Suprapubic skin (tissue), 4 donors: ENCODE measurements at regions not wholly inside any gene's neighbourhood (a gene's known extent, or its start where the extent isn't known, plus 50 kb on each side); places are given as distances from the start of the nearest gene placed in this dataset.

ENCODE experiments used
- DNase-seq, 2 donors: peaks; one replicate each; pipeline ENCODE4 v3.0.0-alpha.2; 2019; ENCODE audit warnings: low spot score in 2 of 2
- H3K27ac ChIP-seq: fragments of 200-600 bp; sonication (generic); one replicate; pipeline ENCODE4 v1.5.1; 2019
- H3K27me3 ChIP-seq: fragments of 200-600 bp; sonication (generic); one replicate; pipeline ENCODE4 v1.5.1; 2019
- H3K36me3 ChIP-seq: fragments of 200-600 bp; sonication (generic); one replicate; pipeline ENCODE4 v1.5.1; 2019
- H3K4me1 ChIP-seq: fragments of 200-600 bp; sonication (generic); one replicate; pipeline ENCODE4 v1.5.1; 2019
- H3K4me3 ChIP-seq: fragments of 200-600 bp; sonication (generic); one replicate; pipeline ENCODE4 v1.5.1; 2019; ENCODE audit warnings: mild to moderate bottlenecking
- H3K9me3 ChIP-seq: fragments of 200-600 bp; sonication (generic); one replicate; pipeline ENCODE4 v1.5.1; 2019
- CTCF ChIP-seq, 2 donors: fragments of 200-600 bp in 1 of 2; fragments of 450-650 bp in 1 of 2; sonication (generic) in 1 of 2; IDR thresholded peaks; one replicate each; pipeline ENCODE4 v1.5.1; 2016 to 2019; ENCODE audit warnings: antibody characterized with exemption in 2 of 2, mild to moderate bottlenecking in 1 of 2, moderate library complexity in 1 of 2
- EP300 ChIP-seq: sonication (generic); formaldehyde crosslinking; IDR thresholded peaks from one replicate; pipeline ENCODE4 v1.6.1; 2017; ENCODE audit warnings: antibody characterized with exemption
- POLR2A ChIP-seq, 2 donors: fragments of 450-650 bp; IDR thresholded peaks; one replicate each; pipeline ENCODE4 v1.6.1; 2017; ENCODE audit warnings: antibody characterized with exemption in 2 of 2, mild to moderate bottlenecking in 2 of 2, moderate library complexity in 2 of 2
- POLR2AphosphoS5 ChIP-seq, 3 donors: sonication (generic); formaldehyde crosslinking; IDR thresholded peaks; one replicate each; pipeline ENCODE4 v1.6.1; 2017; ENCODE audit warnings: antibody characterized with exemption in 3 of 3
- WGBS: methylation state at CpG from one replicate; pipeline ENCODE4 v1.1.5; 2018; 5-methylcytosine and 5-hydroxymethylcytosine counted together

GRCh38 chr2:217713395-217714286 is 289.2 kb downstream of the TNS1 start:
- Histone ChIP-seq H3K27me3 (no peaks in the 10 kb centered on the region), H3K4me3 (no peak overlapping the region), H3K27ac (peak overlapping the region; percentile 65), H3K36me3 (no peaks in the 10 kb centered on the region), H3K9me3 (no peaks in the 10 kb centered on the region), H3K4me1 (peaks cover 47% of the 10 kb centered on the region)
- WGBS = 44% methylated on average over 10 of the region's 16 CpGs
- TF ChIP-seq POLR2AphosphoS5 (IDR thresholded peaks at IDR 0.05) = peak in 2 of 3 donors; percentile 52 to 66
- TF ChIP-seq POLR2A (IDR thresholded peaks at IDR 0.05) = no peak
- TF ChIP-seq CTCF (IDR thresholded peaks at IDR 0.05) = peak; percentile 98 to 99
- DNase-seq = peak; percentile 82 to 89

- DNase-seq = no peak
- H3K4me1 ChIP-seq = peaks cover 54% of the 10 kb centered on the region
- H3K36me3 ChIP-seq = no peaks in the 10 kb centered on the region
- H3K4me3 ChIP-seq = no peak overlapping the region
- H3K27me3 ChIP-seq = no peaks in the 10 kb centered on the region
- TF ChIP-seq EP300 = no peak
- no peak for TF ChIP-seq POLR2AphosphoS5 (IDR thresholded peaks at IDR 0.05)
- TF ChIP-seq CTCF (IDR thresholded peaks at IDR 0.05) = no peak
- no peak for TF ChIP-seq POLR2A (IDR thresholded peaks at IDR 0.05)
- WGBS = 85% methylated on average over 7 of the region's 7 CpGs
- H3K27ac ChIP-seq = no peak overlapping the region
- H3K9me3 ChIP-seq = no peaks in the 10 kb centered on the region
Measured at GRCh38 chr2:217712431-217712830, 290.4 kb downstream of the TNS1 start.

GRCh38 chr2:217711188-217711587 is 291.6 kb downstream of the TNS1 start:
- no peaks in the 10 kb centered on the region for H3K36me3 ChIP-seq
- H3K4me1 ChIP-seq = peaks cover 67% of the 10 kb centered on the region
- no peak for DNase-seq
- WGBS = 66% methylated on average over 3 of the region's 4 CpGs
- TF ChIP-seq POLR2A (IDR thresholded peaks at IDR 0.05) (no peak), CTCF (IDR thresholded peaks at IDR 0.05) (no peak), POLR2AphosphoS5 (IDR thresholded peaks at IDR 0.05) (no peak), EP300 (no peak)
- no peaks in the 10 kb centered on the region for H3K9me3 ChIP-seq
- H3K27me3 ChIP-seq = no peaks in the 10 kb centered on the region
- H3K4me3 ChIP-seq = no peak overlapping the region
- no peak overlapping the region for H3K27ac ChIP-seq

- no peak for DNase-seq
- Histone ChIP-seq H3K27ac (peak overlapping the region; percentile 38), H3K4me1 (peaks cover 69% of the 10 kb centered on the region), H3K36me3 (no peaks in the 10 kb centered on the region), H3K9me3 (no peaks in the 10 kb centered on the region), H3K4me3 (no peak overlapping the region), H3K27me3 (no peaks in the 10 kb centered on the region)
- WGBS = 92% methylated on average over 1 of the region's 1 CpG
- TF ChIP-seq CTCF (IDR thresholded peaks at IDR 0.05) (no peak), EP300 (no peak), POLR2A (IDR thresholded peaks at IDR 0.05) (no peak), POLR2AphosphoS5 (IDR thresholded peaks at IDR 0.05) (no peak)
Measured at GRCh38 chr2:217710211-217710765, 292.5 kb downstream of the TNS1 start.

GRCh38 chr2:217709478-217710210 is 293.2 kb downstream of the TNS1 start:
- no peaks in the 10 kb centered on the region for H3K36me3 ChIP-seq
- WGBS = 23% methylated on average over 3 of the region's 3 CpGs
- H3K4me3 ChIP-seq = no peak overlapping the region
- H3K27ac ChIP-seq = peak overlapping the region; percentile 38
- TF ChIP-seq POLR2AphosphoS5 (IDR thresholded peaks at IDR 0.05) = peak in 2 of 3 donors; percentile 29 to 38
- no peak for TF ChIP-seq EP300
- no peaks in the 10 kb centered on the region for H3K27me3 ChIP-seq
- DNase-seq = no peak
- H3K4me1 ChIP-seq = peaks cover 65% of the 10 kb centered on the region
- no peaks in the 10 kb centered on the region for H3K9me3 ChIP-seq
